HG03460 (cell line): ENCODE measurements at regions not wholly inside any gene's neighbourhood (a gene's known extent, or its start where the extent isn't known, plus 50 kb on each side); places are given as distances from the start of the nearest gene placed in this dataset.

Experiments used
- ATAC-seq: cut with Tn5 transposase; IDR thresholded peaks from one replicate; pipeline ENCODE4 v1.9.1; 2021; ENCODE audit not compliant: unreplicated experiment

- no peak for ATAC-seq
Observed at GRCh38 chr1:232291261-232291660, 338.7 kb downstream of the SIPA1L2 start.

- no peak for ATAC-seq
Observed at GRCh38 chr1:232290570-232290969, 339.4 kb downstream of the SIPA1L2 start.

- ATAC-seq: no peak
Observed at GRCh38 chr1:232287676-232288569, 342.0 kb downstream of the SIPA1L2 start.

GRCh38 chr1:232285138-232285537, 344.8 kb downstream of the SIPA1L2 start:
- ATAC-seq: no peak

- ATAC-seq: no peak
Observed at GRCh38 chr1:232283864-232284263, 346.1 kb downstream of the SIPA1L2 start.

GRCh38 chr1:232282498-232282897, 347.4 kb downstream of the SIPA1L2 start:
- ATAC-seq: no peak

- ATAC-seq: no peak
Observed at GRCh38 chr1:232280910-232281309, 349.0 kb downstream of the SIPA1L2 start.

GRCh38 chr1:232279909-232280400, 350.0 kb downstream of the SIPA1L2 start:
- ATAC-seq: no peak

GRCh38 chr1:232278925-232279324, 351.0 kb downstream of the SIPA1L2 start:
- ATAC-seq: no peak

GRCh38 chr1:232276651-232277050, 353.3 kb downstream of the SIPA1L2 start:
- no peak for ATAC-seq

GRCh38 chr1:232274999-232275710, 354.8 kb downstream of the SIPA1L2 start:
- ATAC-seq: no peak

- ATAC-seq: no peak
Observed at GRCh38 chr1:232274236-232274855, 355.6 kb downstream of the SIPA1L2 start.

- no peak for ATAC-seq
Observed at GRCh38 chr1:232273011-232273410, 356.9 kb downstream of the SIPA1L2 start.

- ATAC-seq: no peak
Observed at GRCh38 chr1:232271991-232272589, 357.8 kb downstream of the SIPA1L2 start.

GRCh38 chr1:232271299-232271698, 358.6 kb downstream of the SIPA1L2 start:
- no peak for ATAC-seq

GRCh38 chr1:232269988-232270387, 359.9 kb downstream of the SIPA1L2 start:
- ATAC-seq: no peak

- ATAC-seq: no peak
Observed at GRCh38 chr1:232267837-232268598, 361.9 kb downstream of the SIPA1L2 start.

GRCh38 chr1:232267092-232267836, 362.7 kb downstream of the SIPA1L2 start:
- ATAC-seq: no peak

GRCh38 chr1:232263452-232263851, 366.5 kb downstream of the SIPA1L2 start:
- no peak for ATAC-seq

- no peak for ATAC-seq
Observed at GRCh38 chr1:232262991-232263390, 366.9 kb downstream of the SIPA1L2 start.
